ENCODE measurements at regions not wholly inside any gene's neighbourhood (a gene's known extent, or its start where the extent isn't known, plus 50 kb on each side); places are given as distances from the start of the nearest gene placed in this dataset.

DNA sequence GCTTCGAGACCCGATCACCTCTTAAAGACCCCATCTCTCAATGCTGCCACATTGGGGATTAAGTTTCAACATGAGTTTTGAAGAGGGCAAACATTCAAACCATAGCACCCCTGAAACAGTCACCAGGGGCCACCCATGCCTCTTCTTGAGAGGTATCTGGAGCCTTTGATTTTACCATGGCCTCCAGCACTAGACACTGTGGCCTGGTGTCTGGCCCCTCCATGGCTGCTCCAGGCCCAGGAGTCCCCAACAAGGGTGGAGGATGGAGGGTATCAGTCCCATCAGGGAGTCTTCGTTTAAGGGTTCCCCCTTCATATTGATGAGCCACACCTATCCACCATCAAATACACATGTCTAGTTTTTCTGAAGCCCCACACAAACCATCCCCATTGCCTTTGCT, 66.5 kb upstream of the CDH5 start:
- TF ChIP-seq, protein P1, sequence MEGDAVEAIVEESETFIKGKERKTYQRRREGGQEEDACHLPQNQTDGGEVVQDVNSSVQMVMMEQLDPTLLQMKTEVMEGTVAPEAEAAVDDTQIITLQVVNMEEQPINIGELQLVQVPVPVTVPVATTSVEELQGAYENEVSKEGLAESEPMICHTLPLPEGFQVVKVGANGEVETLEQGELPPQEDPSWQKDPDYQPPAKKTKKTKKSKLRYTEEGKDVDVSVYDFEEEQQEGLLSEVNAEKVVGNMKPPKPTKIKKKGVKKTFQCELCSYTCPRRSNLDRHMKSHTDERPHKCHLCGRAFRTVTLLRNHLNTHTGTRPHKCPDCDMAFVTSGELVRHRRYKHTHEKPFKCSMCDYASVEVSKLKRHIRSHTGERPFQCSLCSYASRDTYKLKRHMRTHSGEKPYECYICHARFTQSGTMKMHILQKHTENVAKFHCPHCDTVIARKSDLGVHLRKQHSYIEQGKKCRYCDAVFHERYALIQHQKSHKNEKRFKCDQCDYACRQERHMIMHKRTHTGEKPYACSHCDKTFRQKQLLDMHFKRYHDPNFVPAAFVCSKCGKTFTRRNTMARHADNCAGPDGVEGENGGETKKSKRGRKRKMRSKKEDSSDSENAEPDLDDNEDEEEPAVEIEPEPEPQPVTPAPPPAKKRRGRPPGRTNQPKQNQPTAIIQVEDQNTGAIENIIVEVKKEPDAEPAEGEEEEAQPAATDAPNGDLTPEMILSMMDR (IDR thresholded peaks at IDR 0.05) = no peak
- no peak for TF ChIP-seq POLR2A (IDR thresholded peaks at IDR 0.05)
- TF ChIP-seq EP300 (IDR thresholded peaks at IDR 0.05) = no peak
- TF ChIP-seq POLR2AphosphoS5 (IDR thresholded peaks at IDR 0.05) = no peak
